Ovary (tissue), 3 donors: ENCODE measurements at regions not wholly inside any gene's neighbourhood (a gene's known extent, or its start where the extent isn't known, plus 50 kb on each side); places are given as distances from the start of the nearest gene placed in this dataset.

Experiments used
- CTCF ChIP-seq, 3 donors: fragments of 450-650 bp in 2 of 3; fragments of 200-600 bp in 1 of 3; IDR thresholded peaks; one replicate each; pipeline versions ENCODE4 v1.5.1 to v1.8.0; 2016 to 2022; ENCODE audit warnings: antibody characterized with exemption in 3 of 3, mild to moderate bottlenecking in 1 of 3
- POLR2A ChIP-seq: fragments of 450-650 bp; IDR thresholded peaks from one replicate; pipeline ENCODE4 v1.6.1; 2017; ENCODE audit warnings: antibody characterized with exemption, mild to moderate bottlenecking, moderate library complexity
- donor health status: DM: no; HTN: no; CAD: no.

- no peak for TF ChIP-seq POLR2A
- no peak for TF ChIP-seq CTCF (IDR thresholded peaks at IDR 0.05)
Observed at GRCh38 chr2:234741976-234742375, 209.8 kb upstream of the SH3BP4 start.
